ENCODE measurements at regions not wholly inside any gene's neighbourhood (a gene's known extent, or its start where the extent isn't known, plus 50 kb on each side); places are given as distances from the start of the nearest gene placed in this dataset.

DNA sequence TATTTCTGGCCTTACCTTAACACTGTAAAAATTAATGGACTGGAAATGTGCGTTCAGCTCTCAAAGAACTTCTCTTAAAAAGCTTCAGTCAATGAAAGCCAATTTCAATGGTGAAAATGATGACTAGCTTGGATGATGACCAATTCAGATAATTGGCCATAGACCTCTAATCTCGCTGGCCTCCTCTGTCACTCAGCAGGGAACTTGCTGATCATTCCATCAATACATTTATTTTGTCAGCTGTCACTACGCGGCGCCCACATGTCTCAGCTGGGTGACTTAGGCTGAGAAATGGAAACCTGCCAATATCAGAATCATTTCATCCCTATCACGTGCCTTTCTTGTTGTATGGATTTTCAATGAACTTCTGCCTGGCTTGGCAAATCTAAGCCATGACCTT lies 673.0 kb upstream of the AUTS2 start:
- TF ChIP-seq POLR2AphosphoS5 (IDR thresholded peaks at IDR 0.05; ENCODE audit: low read depth, low read length) (no peak), SIN3A (IDR thresholded peaks at IDR 0.05; ENCODE audit: borderline replicate concordance, insufficient read depth, low read length) (no peak)
- TF ChIP-seq, protein P1, sequence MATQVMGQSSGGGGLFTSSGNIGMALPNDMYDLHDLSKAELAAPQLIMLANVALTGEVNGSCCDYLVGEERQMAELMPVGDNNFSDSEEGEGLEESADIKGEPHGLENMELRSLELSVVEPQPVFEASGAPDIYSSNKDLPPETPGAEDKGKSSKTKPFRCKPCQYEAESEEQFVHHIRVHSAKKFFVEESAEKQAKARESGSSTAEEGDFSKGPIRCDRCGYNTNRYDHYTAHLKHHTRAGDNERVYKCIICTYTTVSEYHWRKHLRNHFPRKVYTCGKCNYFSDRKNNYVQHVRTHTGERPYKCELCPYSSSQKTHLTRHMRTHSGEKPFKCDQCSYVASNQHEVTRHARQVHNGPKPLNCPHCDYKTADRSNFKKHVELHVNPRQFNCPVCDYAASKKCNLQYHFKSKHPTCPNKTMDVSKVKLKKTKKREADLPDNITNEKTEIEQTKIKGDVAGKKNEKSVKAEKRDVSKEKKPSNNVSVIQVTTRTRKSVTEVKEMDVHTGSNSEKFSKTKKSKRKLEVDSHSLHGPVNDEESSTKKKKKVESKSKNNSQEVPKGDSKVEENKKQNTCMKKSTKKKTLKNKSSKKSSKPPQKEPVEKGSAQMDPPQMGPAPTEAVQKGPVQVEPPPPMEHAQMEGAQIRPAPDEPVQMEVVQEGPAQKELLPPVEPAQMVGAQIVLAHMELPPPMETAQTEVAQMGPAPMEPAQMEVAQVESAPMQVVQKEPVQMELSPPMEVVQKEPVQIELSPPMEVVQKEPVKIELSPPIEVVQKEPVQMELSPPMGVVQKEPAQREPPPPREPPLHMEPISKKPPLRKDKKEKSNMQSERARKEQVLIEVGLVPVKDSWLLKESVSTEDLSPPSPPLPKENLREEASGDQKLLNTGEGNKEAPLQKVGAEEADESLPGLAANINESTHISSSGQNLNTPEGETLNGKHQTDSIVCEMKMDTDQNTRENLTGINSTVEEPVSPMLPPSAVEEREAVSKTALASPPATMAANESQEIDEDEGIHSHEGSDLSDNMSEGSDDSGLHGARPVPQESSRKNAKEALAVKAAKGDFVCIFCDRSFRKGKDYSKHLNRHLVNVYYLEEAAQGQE (IDR thresholded peaks at IDR 0.05; ENCODE audit: insufficient read depth in 1 of 2, low read depth in 2 of 2, low read length in 2 of 2): no peak

All from PFSK-1 (cell line).